HG03575 (cell line): ENCODE measurements at regions not wholly inside any gene's neighbourhood (a gene's known extent, or its start where the extent isn't known, plus 50 kb on each side); places are given as distances from the start of the nearest gene placed in this dataset.

Experiments
- ATAC-seq: cut with Tn5 transposase; IDR thresholded peaks from one replicate; pipeline ENCODE4 v1.9.1; 2021; ENCODE audit not compliant: unreplicated experiment, insufficient number of reproducible peaks, low FRiP score; ENCODE audit errors: extremely low read depth

DNA sequence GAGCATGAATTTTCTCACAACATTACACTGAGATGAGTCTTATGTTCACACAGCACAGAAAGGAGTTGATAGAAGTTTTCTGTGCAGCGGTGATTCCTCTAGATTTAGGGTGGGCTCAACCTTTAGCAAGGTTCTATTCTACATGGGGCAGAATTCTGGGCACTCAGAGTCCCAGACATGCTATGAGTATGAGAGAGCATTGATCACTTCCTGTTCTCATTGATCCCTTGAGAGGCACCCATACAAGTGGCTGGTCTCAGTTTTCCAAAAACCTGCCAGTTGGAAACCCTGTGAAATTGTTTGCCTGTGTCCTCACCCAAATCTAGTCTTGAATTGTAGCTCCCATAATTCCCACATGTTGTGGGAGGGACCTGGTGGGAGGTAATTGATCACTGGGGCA, 112.5 kb upstream of the NR2F2 start:
- no peak for ATAC-seq

DNA sequence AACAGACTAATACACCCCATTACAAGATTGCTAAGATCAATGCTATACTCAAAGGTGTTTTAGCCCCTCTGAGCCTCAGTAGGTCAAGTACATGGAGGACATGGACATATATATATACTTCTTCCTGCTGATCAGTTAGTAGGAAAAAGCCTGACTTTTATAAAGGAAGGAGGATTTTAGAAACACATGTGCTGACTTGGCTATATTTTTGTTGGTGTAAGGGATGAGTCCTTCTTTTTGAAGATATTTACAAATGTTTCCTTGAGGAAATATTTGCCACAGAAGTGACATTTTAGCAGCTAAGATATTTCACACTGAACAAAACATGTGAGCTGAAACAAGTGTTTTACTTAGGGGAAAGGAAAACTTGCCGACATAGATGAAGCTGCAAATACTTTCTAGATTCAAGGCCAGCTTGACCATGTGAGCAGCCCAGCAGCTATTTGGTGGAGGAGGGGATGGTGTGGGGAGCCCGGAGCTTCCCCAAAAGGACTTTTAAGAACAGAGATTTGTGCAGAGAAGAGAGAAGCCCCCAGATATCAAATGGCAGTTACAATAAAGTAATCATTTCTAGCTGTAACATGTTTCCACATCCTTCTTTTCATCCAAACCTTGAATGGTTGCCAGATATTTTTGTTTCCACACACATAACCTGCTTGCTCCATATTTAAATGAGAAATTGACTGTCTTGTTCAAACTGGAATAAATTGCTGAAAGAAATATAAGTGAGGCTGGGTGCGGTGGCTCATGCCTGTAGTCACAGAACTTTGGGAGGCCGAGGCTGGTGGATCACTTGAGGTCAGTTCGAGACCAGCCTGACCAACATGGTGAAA, 111.7 kb upstream of the NR2F2 start:
- ATAC-seq = no peak

DNA sequence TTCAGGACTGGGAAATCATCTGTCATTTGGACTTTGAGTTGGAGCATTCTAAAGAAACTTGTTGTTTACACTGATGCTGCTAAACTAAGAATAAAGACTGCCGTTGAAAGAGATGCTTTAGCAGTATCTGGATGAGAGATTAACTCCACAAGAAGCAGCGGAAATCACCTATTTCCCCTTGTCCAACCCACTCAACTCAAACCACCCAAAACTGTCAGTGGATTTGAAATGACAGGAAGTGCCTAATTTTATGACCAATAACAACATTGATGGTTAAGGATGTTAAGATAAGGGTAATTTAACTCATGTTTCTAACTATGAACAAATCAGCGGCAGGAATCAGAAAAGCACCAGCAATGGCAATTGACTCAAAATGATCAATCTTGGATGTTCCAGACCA, 110.8 kb upstream of the NR2F2 start:
- ATAC-seq = no peak

DNA sequence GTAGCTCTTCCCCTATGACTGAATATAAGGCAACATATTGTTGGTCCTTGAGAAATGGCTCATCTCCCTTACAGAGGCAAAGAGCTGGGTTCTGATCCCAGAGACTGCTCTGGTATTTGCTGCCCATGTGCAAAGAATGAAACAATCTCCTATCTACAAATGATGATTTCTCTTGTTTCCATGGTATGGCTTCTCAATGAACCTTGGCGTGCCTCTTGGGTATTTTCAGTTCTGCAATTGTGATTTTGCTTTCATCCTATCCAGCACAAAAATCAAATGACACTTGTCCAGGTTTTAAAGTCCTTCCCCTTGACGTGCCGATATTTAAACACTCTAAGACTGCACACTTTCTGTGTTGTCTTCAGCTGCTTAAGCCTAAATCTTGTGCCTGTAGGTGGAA, 109.8 kb upstream of the NR2F2 start:
- no peak for ATAC-seq

DNA sequence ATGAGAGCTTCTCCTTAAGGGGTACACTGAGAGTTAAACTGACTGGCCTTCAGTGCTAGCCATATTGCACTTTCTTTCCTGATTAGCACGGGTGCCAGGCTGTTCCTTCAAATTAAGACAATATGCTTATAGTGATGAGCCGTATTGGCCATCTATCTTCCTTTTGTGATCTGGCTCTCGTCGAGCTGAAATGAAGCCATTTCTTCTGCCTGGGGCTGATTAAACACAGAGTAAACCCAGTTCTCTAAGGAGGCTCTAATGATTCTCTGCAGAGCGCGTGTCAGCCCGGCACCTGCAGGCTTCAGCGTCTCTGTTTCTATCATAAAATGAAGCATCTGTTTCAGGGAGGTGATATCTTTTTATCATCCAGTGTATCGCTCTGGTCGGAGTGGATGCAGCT, 107.5 kb upstream of the NR2F2 start:
- ATAC-seq = no peak

DNA sequence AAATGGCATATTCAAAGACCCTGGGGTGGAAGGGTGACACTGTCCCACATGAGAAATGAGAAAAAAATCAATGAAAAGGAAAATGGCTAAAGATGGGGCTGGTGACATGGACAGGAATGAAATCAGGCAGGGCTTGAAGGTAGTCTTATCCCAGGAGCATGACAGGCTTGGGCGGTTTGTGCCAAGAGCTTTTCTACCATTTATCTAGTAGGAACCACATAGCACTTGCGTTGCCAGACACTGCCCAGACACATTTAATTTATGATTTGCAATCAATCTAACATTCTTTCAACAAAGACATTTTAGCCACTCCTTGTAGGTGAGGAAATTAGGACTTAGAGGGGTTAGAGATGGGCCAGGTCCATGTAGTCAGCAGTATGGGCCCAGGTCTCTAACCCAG, 106.6 kb upstream of the NR2F2 start:
- no peak for ATAC-seq

DNA sequence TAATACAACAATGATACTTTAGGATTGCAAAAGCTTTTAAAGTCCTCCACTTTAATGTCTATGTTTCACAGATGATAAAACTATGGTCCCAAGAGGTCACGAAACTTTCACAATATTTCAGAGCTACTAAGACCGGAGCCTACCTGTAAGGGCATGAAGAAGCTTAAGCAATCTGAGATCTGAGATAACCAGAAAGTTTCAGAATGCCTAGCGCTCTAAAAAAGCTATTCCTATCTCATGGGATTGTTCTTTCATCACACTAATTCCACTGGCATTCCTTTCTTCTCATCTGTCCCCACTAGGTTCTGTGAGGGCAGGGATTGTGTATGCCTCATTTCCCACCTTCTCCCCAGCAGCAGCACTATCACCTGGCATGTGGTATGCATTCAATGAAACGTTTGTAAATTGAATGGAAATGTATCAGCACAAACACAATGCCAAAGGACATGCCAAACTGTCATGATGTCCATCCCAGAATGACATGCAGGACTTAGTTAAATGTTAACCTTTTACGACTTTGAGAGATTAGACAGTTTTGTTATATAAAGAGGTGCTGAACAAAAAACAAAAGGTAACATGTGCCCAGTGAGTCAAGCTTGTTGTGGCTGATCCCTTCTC, 104.7 kb upstream of the NR2F2 start:
- no peak for ATAC-seq

DNA sequence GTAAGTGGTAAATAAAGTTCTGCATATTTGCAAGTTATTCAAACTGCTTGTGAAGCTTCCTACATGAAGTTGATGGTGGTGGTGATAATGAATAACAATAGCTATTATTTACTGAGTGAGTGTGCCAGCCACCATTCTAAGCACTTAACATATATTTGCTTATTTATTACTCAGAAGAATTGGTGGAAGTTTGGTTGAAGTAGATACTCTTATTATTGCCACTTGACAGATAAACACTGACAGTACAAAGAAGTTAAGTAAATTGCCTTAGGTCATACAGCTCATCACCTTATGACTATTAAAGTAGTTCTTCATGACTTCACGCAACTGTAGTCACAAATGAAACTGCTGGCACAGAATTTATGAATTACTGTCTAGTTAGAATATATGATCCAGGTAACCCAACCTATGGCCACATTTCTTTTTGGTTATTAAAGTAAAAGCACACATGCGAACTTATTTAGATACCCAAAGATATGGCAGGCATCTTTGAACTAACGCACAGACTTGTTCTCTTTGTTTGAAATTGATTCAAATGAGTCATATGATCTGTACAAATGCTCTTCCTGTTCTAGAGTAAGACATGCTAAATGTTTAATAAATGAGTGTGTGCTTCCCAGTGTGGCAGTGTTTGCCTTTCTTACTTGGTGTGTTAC, 99.8 kb upstream of the NR2F2 start:
- ATAC-seq = no peak

DNA sequence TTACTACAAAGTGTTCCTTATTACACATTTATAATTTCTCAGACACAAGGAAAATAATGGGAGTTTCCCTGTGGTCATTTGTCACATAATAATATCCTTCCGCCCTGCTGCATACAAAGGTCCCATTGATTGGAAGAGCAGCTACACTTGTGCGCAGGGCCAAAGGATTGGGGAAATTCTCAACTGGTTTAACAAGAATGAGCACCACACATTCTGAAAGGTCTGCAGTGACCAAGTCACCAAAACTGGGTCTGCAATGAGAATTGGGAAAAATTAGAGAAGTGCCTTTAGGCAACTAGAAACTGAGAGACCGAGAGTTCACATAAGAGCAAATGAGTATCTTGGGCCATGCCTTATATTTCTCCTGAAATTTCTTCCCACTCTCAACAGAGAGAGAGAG, 98.2 kb upstream of the NR2F2 start:
- no peak for ATAC-seq

DNA sequence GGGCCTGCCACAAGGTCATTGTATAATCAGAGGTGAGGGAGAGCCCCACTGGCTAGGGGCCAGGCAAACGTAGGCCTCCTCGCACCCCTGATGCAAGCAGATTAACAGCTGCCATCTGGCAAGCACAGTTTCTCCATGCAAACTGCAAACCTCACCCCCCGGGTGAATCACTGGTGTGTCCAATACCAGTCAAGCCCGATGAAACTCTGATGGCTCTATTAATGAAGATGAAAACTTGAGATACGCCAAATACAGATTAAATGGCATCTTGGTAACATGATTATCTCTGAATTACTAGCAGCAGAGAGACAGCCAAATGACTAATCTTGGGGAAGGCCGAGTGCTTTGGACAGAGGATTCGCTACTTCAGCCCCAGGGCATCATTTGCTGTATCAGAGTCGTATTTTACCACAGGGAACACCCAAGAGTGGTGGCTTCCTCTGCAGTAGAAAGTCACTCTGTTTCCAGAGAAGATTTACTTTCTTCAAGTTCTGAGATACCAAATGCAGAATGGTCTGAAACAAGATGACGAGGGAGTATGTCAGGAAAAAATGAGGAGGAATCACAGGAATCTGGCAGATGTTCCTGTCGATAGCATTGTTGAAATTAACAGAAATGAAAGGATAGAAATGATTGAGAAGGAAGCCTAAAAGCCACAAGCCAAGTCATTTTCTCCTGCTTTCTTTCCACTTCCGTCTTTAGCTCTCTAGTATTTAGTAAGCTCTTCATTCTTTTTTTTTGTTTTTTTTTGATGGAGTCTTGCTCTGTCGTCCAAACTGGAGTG, 96.2 kb upstream of the NR2F2 start:
- ATAC-seq = no peak

DNA sequence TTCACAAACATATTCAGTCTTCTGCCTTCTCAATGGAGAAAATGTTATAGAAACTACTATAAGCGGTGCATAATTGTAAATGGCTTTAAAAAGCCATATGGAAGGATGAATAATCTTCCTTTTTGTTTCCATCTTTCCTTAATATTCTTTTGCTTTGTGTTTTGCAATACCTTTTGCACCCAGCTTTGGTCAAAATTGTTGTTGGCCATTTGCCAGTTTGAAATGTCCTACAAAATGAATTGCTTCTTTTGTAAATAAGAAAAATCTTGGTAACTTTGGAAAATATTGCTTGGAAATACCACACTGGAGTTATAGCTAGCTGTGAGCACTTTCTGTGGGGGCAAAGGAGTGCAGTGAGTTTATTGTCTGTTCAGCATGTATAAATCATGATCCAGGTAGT, 93.5 kb upstream of the NR2F2 start:
- ATAC-seq = no peak

DNA sequence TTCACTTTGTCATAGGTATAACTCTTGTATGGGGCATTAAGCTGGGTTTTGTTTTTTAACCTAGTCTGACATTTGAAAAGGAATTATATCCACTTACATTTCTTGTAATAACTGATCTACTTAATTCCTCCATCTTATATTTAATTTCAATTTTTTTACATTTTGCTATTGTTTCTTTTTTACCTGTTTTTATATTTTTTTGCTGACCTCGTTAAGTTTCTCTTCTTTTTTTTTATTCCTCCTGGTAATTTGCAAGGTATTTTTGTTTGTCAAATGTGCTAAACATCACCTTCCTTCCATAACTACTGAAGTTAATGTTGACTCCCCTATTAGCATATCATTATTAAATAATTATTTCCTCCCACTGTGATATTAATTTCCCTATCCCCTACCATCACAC, 87.7 kb upstream of the NR2F2 start:
- no peak for ATAC-seq

DNA sequence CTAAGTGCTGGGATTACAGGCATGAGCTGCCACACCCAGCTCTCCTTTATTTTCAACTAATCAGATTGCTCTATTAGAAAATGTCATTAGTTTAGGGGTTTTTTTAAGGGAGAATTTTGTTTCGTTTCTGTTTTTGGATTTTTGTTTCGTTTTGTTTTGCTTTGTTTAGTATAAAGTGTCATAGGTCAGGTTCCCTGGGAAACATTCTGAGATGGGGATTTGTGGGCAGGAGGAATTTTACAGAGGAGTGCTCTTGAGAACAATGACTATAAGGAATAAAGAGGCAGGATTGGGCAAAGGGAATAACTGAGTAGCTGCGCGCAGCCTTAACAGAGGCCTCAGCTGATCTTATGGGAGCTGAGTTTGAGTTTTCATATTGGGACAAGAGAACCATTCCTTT, 86.8 kb upstream of the NR2F2 start:
- ATAC-seq = no peak

DNA sequence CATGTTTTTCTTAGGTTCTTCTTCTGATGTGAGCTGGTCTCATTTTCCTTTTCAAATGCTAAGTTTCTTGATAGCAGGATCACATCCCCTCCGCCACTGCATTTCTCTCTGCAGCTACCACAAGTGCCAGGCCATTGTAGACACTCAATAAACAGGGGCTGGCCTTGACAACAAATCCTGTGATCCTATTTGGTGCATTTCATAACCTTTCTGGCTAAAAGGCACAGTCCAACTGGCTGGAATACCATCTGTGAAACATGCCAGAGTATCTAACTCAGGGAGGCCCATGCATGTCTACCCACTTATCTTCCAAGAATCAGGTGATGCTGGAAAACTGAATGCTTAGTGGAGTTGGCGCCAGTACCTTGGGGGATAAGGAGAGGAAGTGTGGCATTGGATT, 85.2 kb upstream of the NR2F2 start:
- ATAC-seq = no peak

DNA sequence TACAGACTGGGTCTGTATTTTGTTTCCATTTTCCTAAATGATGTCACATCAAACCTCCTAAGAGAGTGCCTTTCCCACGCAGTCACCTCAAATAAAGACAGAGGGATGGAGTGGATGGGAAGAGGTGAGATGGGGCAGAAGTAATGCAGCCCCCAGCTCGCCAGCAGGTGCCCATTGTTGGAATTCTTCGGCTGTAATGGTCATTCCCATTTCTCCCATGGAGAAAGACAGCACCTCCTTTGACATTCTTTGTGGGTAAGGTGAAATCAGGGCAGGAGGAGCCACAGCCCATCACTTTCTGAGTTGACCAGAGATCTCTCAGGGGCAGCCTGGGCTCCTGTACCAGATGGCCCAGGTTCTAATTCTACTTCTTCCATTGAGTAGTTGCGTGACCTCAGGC, 84.4 kb upstream of the NR2F2 start:
- no peak for ATAC-seq

DNA sequence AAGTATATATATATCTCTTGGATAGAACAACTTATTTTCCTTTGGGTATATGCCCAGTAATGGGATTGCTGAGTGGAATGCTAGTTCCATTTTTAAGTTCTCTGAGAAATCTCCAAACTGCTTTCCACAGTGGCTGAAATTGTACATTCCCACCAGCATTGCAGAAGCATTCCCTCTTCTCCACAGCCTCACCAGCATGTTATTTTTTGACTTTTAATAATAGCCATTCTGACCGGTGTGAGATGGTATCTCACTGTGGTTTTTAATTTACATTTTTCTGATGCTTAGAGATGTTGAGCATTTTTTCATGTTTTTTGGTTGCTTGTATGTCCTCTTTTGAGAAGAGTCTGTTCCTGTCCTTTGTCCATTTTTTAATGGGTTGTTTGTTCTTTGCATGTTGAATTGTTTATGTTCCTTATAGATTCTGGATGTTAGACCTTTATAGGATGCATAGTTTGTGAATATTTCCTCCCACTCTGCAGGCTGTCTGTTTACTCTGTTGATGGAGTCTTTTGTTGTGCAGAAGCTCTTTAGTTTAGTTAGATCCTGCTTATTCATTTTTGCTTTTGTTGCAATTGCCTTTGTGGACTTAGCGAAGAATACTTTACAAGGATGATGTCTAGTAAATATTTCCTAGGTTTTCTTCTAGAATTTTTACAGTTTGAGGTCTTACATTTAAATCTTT, 82.7 kb upstream of the NR2F2 start:
- ATAC-seq = no peak

DNA sequence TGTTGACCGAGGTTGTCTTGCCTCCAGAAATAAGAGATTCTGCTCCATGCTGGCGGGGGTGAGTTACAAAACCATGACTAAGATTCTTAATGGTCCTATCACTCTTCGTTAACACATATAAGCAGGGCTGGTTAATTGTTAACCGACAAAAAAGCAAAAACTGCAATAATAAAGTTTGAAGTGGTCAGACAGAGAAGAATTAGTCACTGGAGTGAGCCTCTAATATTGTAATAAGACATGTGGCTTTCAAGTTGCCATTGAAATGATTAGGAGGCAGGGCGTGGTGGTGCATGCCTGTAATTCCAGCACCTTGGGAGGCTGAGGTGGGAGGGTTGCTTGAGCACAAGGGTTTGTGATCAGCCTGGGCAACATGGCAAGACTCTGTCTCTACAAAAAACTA, 78.4 kb upstream of the NR2F2 start:
- no peak for ATAC-seq

DNA sequence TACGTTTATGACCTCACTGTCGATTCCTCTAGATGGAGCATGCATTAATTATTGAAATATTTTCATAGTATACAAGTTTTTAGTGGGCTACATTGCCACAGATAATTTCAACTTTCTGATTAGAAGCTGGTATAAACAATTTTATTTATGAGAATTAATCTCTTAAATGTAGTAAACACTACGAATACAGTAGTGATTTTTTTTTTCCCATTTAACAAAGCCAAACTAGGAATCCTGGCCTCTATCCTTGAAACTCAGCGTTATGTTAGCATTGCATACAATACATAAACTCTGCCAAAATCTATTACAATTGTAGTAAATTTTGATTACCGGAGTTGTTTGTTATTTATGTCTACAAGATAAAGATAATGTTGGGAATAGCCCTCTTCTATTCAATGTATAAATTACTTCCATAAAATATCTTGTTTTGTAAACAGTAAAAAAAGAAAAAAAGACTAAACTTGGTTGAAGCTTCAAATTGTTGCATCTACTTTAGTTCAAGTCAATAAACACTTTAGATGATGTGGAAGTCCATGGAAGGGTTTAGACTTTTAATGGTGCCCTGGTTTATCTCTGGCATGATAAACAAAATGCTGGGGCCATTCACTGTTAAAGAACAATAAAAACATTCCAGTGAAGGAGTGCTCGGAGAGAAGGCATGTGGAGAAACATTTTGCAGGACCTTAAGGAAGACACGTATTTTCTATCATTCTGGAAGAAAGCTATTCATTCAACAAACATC, 77.3 kb upstream of the NR2F2 start:
- no peak for ATAC-seq
